ENCODE measurements at regions not wholly inside any gene's neighbourhood (a gene's known extent, or its start where the extent isn't known, plus 50 kb on each side); places are given as distances from the start of the nearest gene placed in this dataset.

DNA sequence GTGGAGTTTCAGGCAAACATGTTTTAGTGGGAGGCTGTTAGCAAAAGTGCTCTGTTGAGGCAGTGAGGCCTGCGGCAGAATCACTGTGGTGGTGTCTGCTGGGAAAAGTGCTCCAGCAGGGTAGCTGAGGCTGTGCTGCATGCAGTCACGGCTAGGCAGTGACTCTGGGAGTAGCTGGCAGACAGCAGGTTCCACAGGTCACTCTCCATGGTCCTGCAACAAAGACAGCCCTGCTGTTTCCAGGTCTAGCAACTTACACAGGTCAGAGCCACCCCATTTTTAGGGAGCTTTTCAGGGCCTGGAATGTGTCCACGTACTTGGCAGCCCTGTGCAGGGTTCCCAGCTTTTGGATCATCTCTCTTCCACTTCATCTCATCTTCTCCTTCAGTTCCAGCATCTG lies 184.3 kb downstream of the NAA11 start:
- H3K4me3 Mint-ChIP-seq (ENCODE audit: unreplicated experiment) = no peak overlapping the region
- peaks cover 13% of the 10 kb centered on the region for H3K9me3 Mint-ChIP-seq (ENCODE audit: unreplicated experiment)
- no TSS peak for BruUV-seq (replicated peaks)
- no peaks in the 10 kb centered on the region for H3K4me1 Mint-ChIP-seq (ENCODE audit: insufficient read depth, unreplicated experiment)
- peak; percentile 47 for DNase-seq (ENCODE audit: unreplicated experiment)
- no peaks in the 10 kb centered on the region for H3K27me3 Mint-ChIP-seq (ENCODE audit: insufficient read depth, unreplicated experiment)
- ChIA-PET CTCF (no interaction called here), POLR2A (no interaction called here)
- intact Hi-C loops (cut with micrococcal nuclease) = no loop called here
- TF ChIP-seq, protein P1, sequence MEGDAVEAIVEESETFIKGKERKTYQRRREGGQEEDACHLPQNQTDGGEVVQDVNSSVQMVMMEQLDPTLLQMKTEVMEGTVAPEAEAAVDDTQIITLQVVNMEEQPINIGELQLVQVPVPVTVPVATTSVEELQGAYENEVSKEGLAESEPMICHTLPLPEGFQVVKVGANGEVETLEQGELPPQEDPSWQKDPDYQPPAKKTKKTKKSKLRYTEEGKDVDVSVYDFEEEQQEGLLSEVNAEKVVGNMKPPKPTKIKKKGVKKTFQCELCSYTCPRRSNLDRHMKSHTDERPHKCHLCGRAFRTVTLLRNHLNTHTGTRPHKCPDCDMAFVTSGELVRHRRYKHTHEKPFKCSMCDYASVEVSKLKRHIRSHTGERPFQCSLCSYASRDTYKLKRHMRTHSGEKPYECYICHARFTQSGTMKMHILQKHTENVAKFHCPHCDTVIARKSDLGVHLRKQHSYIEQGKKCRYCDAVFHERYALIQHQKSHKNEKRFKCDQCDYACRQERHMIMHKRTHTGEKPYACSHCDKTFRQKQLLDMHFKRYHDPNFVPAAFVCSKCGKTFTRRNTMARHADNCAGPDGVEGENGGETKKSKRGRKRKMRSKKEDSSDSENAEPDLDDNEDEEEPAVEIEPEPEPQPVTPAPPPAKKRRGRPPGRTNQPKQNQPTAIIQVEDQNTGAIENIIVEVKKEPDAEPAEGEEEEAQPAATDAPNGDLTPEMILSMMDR (IDR thresholded peaks at IDR 0.05; ENCODE audit: unreplicated experiment) = no peak
- H3K36me3 Mint-ChIP-seq (ENCODE audit: insufficient read depth, unreplicated experiment) = no peaks in the 10 kb centered on the region
- H3K27ac Mint-ChIP-seq (ENCODE audit: low read depth, unreplicated experiment) = no peak overlapping the region

DNA sequence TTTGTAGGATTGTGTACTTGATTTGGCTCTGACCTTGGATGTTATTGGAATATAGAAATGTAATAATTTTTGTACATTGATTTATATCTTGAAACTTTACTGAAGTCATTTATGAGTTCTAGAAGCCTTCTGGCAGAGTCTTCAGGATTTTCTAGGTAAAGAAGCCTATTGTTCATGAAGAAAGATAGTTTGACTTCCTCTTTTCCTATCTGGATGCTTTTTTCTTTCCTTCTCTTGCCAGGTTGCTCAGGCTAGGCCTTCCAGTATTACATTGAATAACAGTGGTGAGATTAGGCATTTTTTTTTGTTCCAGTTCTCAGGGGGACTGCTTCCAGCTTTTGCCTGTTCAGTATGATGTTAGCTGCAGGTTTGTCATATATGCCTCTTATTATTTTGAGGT lies 191.1 kb downstream of the NAA11 start:
- peaks cover 5% of the 10 kb centered on the region for H3K9me3 Mint-ChIP-seq (ENCODE audit: unreplicated experiment)
- no peaks in the 10 kb centered on the region for H3K4me1 Mint-ChIP-seq (ENCODE audit: insufficient read depth, unreplicated experiment)
- no peak overlapping the region for H3K27ac Mint-ChIP-seq (ENCODE audit: low read depth, unreplicated experiment)
- intact Hi-C loops (cut with micrococcal nuclease) = no loop called here
- ChIA-PET CTCF (no interaction called here), POLR2A (no interaction called here)
- H3K27me3 Mint-ChIP-seq (ENCODE audit: insufficient read depth, unreplicated experiment) = no peaks in the 10 kb centered on the region
- H3K36me3 Mint-ChIP-seq (ENCODE audit: insufficient read depth, unreplicated experiment) = no peaks in the 10 kb centered on the region
- no TSS peak for BruUV-seq (replicated peaks)
- DNase-seq (ENCODE audit: unreplicated experiment) = no peak
- TF ChIP-seq, protein P1 (IDR thresholded peaks at IDR 0.05; ENCODE audit: unreplicated experiment) = no peak
- no peak overlapping the region for H3K4me3 Mint-ChIP-seq (ENCODE audit: unreplicated experiment)

DNA sequence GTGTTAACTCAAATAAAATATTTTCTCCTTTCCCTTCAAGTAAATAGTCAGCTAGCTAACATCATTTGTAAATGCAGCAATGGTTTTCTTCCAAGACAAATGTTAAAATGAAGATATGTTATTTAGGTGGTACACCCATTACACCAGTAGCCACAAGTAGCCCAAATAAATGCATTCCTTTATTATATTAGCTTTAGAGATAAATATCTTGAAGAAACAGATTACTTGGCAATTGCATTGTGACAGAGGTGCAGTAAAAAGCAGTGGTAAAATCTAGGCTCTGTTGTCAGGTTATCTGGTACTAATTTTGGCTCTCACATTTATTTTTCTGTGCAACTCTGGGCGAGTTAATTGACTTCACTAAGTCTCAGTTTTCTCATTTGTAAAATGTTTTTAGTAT lies 193.0 kb downstream of the NAA11 start:
- Mint-ChIP-seq H3K27me3 (ENCODE audit: insufficient read depth, unreplicated experiment) (no peaks in the 10 kb centered on the region), H3K36me3 (ENCODE audit: insufficient read depth, unreplicated experiment) (no peaks in the 10 kb centered on the region), H3K27ac (ENCODE audit: low read depth, unreplicated experiment) (no peak overlapping the region), H3K9me3 (ENCODE audit: unreplicated experiment) (peaks cover 5% of the 10 kb centered on the region), H3K4me3 (ENCODE audit: unreplicated experiment) (no peak overlapping the region), H3K4me1 (ENCODE audit: insufficient read depth, unreplicated experiment) (no peaks in the 10 kb centered on the region)
- ChIA-PET CTCF (no interaction called here), POLR2A (no interaction called here)
- no peak for DNase-seq (ENCODE audit: unreplicated experiment)
- intact Hi-C loops (cut with micrococcal nuclease) = no loop called here
- BruUV-seq (replicated peaks) = no TSS peak
- TF ChIP-seq, protein P1 (IDR thresholded peaks at IDR 0.05; ENCODE audit: unreplicated experiment) = no peak

DNA sequence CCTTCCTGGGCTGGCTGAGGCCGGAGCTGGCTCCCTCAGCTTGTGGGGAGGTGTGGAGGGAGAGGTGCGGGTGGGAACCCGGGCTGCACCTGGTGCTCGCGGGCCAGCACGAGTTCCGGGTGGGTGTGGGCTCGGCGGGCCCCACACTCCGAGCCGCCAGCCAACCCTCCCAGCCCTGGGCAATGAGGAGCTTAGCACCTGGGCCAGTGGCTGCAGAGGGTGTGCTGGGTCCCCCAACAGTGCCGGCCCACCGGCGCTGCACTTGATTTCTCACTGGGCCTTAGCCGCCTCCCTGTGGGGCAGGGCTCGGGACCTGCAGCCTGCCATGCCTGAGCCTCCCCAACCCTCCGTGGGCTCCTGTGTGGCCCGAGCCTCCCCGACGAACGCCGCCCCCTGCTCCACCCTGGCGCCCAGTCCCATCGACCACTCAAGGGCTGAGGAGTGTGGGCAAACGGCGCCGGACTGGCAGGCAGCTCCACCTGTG lies 182.7 kb upstream of the PAQR3 start:
- no TSS peak for BruUV-seq (replicated peaks)
- TF ChIP-seq, protein P1 (IDR thresholded peaks at IDR 0.05; ENCODE audit: unreplicated experiment) = no peak
- Mint-ChIP-seq H3K9me3 (ENCODE audit: unreplicated experiment) (peaks cover 42% of the 10 kb centered on the region), H3K27me3 (ENCODE audit: insufficient read depth, unreplicated experiment) (no peaks in the 10 kb centered on the region), H3K4me3 (ENCODE audit: unreplicated experiment) (no peak overlapping the region), H3K4me1 (ENCODE audit: insufficient read depth, unreplicated experiment) (no peaks in the 10 kb centered on the region), H3K36me3 (ENCODE audit: insufficient read depth, unreplicated experiment) (no peaks in the 10 kb centered on the region), H3K27ac (ENCODE audit: low read depth, unreplicated experiment) (no peak overlapping the region)
- ChIA-PET CTCF (no interaction called here), POLR2A (no interaction called here)
- DNase-seq (ENCODE audit: unreplicated experiment) = no peak
- intact Hi-C loops (cut with micrococcal nuclease) = no loop called here

Measured in MCF 10A (cell line).